ENCODE measurements at regions not wholly inside any gene's neighbourhood (a gene's known extent, or its start where the extent isn't known, plus 50 kb on each side); places are given as distances from the start of the nearest gene placed in this dataset.

- TF ChIP-seq, protein P1, sequence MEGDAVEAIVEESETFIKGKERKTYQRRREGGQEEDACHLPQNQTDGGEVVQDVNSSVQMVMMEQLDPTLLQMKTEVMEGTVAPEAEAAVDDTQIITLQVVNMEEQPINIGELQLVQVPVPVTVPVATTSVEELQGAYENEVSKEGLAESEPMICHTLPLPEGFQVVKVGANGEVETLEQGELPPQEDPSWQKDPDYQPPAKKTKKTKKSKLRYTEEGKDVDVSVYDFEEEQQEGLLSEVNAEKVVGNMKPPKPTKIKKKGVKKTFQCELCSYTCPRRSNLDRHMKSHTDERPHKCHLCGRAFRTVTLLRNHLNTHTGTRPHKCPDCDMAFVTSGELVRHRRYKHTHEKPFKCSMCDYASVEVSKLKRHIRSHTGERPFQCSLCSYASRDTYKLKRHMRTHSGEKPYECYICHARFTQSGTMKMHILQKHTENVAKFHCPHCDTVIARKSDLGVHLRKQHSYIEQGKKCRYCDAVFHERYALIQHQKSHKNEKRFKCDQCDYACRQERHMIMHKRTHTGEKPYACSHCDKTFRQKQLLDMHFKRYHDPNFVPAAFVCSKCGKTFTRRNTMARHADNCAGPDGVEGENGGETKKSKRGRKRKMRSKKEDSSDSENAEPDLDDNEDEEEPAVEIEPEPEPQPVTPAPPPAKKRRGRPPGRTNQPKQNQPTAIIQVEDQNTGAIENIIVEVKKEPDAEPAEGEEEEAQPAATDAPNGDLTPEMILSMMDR (IDR thresholded peaks at IDR 0.05), result no peak
- TF ChIP-seq ZFX (IDR thresholded peaks at IDR 0.05; ENCODE audit: borderline replicate concordance), result no peak
Observed at GRCh38 chr22:47995264-47995627, 1232.8 kb downstream of the TBC1D22A start.
